Effector CD4-positive, alpha-beta T cell (primary cell): ENCODE measurements at regions not wholly inside any gene's neighbourhood (a gene's known extent, or its start where the extent isn't known, plus 50 kb on each side); places are given as distances from the start of the nearest gene placed in this dataset.

Experiments used
- DNase-seq: peaks from one replicate; pipeline ENCODE4 v3.0.0-alpha.2; 2020

- DNase-seq, result no peak
Measured at GRCh38 chr2:241924069-241924908, 54.8 kb downstream of the RTP5 start.

GRCh38 chr2:241924909-241925250 is 55.4 kb downstream of the RTP5 start:
- no peak for DNase-seq

GRCh38 chr2:241925277-241925676 is 55.7 kb downstream of the RTP5 start:
- no peak for DNase-seq

- no peak for DNase-seq
Measured at GRCh38 chr2:241925821-241926441, 56.4 kb downstream of the RTP5 start.

GRCh38 chr2:241926541-241927311 is 57.2 kb downstream of the RTP5 start:
- no peak for DNase-seq

GRCh38 chr2:241929551-241930490 is 60.3 kb downstream of the RTP5 start:
- DNase-seq, result no peak

- DNase-seq, result no peak
Measured at GRCh38 chr2:241931084-241931975, 61.8 kb downstream of the RTP5 start.

- DNase-seq, result no peak
Measured at GRCh38 chr2:241931976-241932898, 62.7 kb downstream of the RTP5 start.

- no peak for DNase-seq
Measured at GRCh38 chr2:241932899-241933178, 63.3 kb downstream of the RTP5 start.

- DNase-seq, result no peak
Measured at GRCh38 chr2:241933179-241933911, 63.8 kb downstream of the RTP5 start.

GRCh38 chr2:241935314-241935713 is 65.8 kb downstream of the RTP5 start:
- DNase-seq, result no peak

- DNase-seq, result no peak
Measured at GRCh38 chr2:241935774-241936173, 66.2 kb downstream of the RTP5 start.

GRCh38 chr2:241936457-241937133 is 67.1 kb downstream of the RTP5 start:
- DNase-seq, result no peak

- no peak for DNase-seq
Measured at GRCh38 chr2:241937297-241937696, 67.8 kb downstream of the RTP5 start.

- DNase-seq, result no peak
Measured at GRCh38 chr2:241939541-241939940, 70.0 kb downstream of the RTP5 start.

GRCh38 chr2:241940329-241940728 is 70.8 kb downstream of the RTP5 start:
- no peak for DNase-seq

- no peak for DNase-seq
Measured at GRCh38 chr2:241941691-241942301, 72.3 kb downstream of the RTP5 start.

GRCh38 chr2:241942416-241943208 is 73.1 kb downstream of the RTP5 start:
- no peak for DNase-seq
